T-cell (primary cell): ENCODE measurements at regions not wholly inside any gene's neighbourhood (a gene's known extent, or its start where the extent isn't known, plus 50 kb on each side); places are given as distances from the start of the nearest gene placed in this dataset.

Source experiments
- ATAC-seq, 4 experiments: fragments of 200-7000 bp in 3 of 4; fragments of 150-1000 bp in 1 of 4; cut with Tn5 transposase; replicated peaks in 1 of 4; 1 replicate in 3 of 4; 2 replicates in 1 of 4; pipeline ENCODE4 v1.10.0; 2021; ENCODE audit warnings: moderate library complexity in 3 of 4, mild to moderate bottlenecking in 2 of 4, moderate number of reproducible peaks in 1 of 4
- CTCF ChIA-PET, 2 donors: fragments of 300-600 bp; sonication (Branson Sonifier 250); formaldehyde crosslinking; loops; one replicate each; lab custom pipeline; 2022; ENCODE audit warnings: antibody characterized with exemption in 2 of 2; lab: Charles Lee
- POLR2A ChIA-PET, 2 donors: fragments of 300-600 bp; sonication (Branson Sonifier 250); formaldehyde crosslinking; loops; one replicate each; lab custom pipeline; 2022; ENCODE audit warnings: antibody characterized with exemption in 2 of 2; lab: Charles Lee
- DNase-seq, 35 experiments: peaks; one replicate each; pipeline versions ENCODE4 v3.0.0 to v3.0.0-alpha.2; 2013 to 2023
- H3K27ac ChIP-seq: one replicate; pipeline ENCODE4 v1.5.1; 2013; ENCODE audit warnings: low read length
- H3K27me3 ChIP-seq, 2 experiments: replicated peaks in 1 of 2; 1 replicate in 1 of 2; 2 replicates in 1 of 2; pipeline versions ENCODE4 v1.6.1 to v1.7.0; 2013; ENCODE audit warnings: low read length in 1 of 2, mixed read lengths in 1 of 2; ENCODE audit not compliant: control insufficient read depth in 2 of 2, insufficient read depth in 2 of 2; ENCODE audit errors: extremely low read depth in 1 of 2
- H3K36me3 ChIP-seq, 2 donors: 1 replicate in 1 of 2; 2 replicates in 1 of 2; pipeline versions ENCODE4 v1.6.1 to v1.7.0; 2013; ENCODE audit warnings: low read length in 1 of 2; ENCODE audit not compliant: control insufficient read depth in 2 of 2, insufficient read depth in 1 of 2; ENCODE audit errors: extremely low read depth in 1 of 2
- H3K4me1 ChIP-seq, 2 experiments: 1 replicate in 1 of 2; 2 replicates in 1 of 2; pipeline versions ENCODE4 v1.6.1 to v1.7.0; 2013; ENCODE audit warnings: low read length in 2 of 2, mixed read lengths in 1 of 2; ENCODE audit not compliant: insufficient read depth in 2 of 2, control insufficient read depth in 1 of 2; ENCODE audit errors: extremely low read depth in 1 of 2
- H3K4me3 ChIP-seq, 2 donors: 1 replicate in 1 of 2; 2 replicates in 1 of 2; pipeline versions ENCODE4 v1.5.1 to v1.7.0; 2013; ENCODE audit warnings: mild to moderate bottlenecking in 2 of 2, low read length in 1 of 2, moderate library complexity in 1 of 2; ENCODE audit not compliant: control insufficient read depth in 1 of 2; ENCODE audit errors: extremely low read depth in 1 of 2
- H3K9me3 ChIP-seq: 2 replicates; pipeline ENCODE4 v1.7.0; 2013
- H3K27ac Mint-ChIP-seq, 2 donors: one replicate each; pipeline ENCODE4 v1.8.0; 2020 to 2021; ENCODE audit warnings: mild to moderate bottlenecking in 2 of 2, mixed read lengths in 2 of 2
- H3K27me3 Mint-ChIP-seq, 2 donors: one replicate each; pipeline ENCODE4 v1.8.0; 2021 to 2022; ENCODE audit warnings: mixed read lengths in 2 of 2
- H3K36me3 Mint-ChIP-seq: one replicate; pipeline ENCODE4 v1.8.0; 2021; ENCODE audit warnings: mixed read lengths
- H3K4me1 Mint-ChIP-seq, 3 donors: one replicate each; pipeline ENCODE4 v1.8.0; 2020 to 2022; ENCODE audit warnings: mixed read lengths in 3 of 3, mild to moderate bottlenecking in 1 of 3
- H3K4me3 Mint-ChIP-seq, 3 donors: one replicate each; pipeline ENCODE4 v1.8.0; 2020 to 2022; ENCODE audit warnings: mild to moderate bottlenecking in 3 of 3, mixed read lengths in 3 of 3, moderate library complexity in 3 of 3
- H3K9me3 Mint-ChIP-seq, 3 donors: one replicate each; pipeline ENCODE4 v1.8.0; 2020 to 2022; ENCODE audit warnings: mixed read lengths in 3 of 3
- WGBS: methylation state at CpG from one replicate; pipeline ENCODE4 v1.1.5; 2013; ENCODE audit warnings: missing lambda C conversion rate; ENCODE audit not compliant: insufficient coverage; 5-methylcytosine and 5-hydroxymethylcytosine counted together

- Histone ChIP-seq H3K4me1 (no peaks in the 10 kb centered on the region), H3K9me3 (no peaks in the 10 kb centered on the region), H3K36me3 (no peaks in the 10 kb centered on the region), H3K27me3 (no peaks in the 10 kb centered on the region), H3K4me3 (no peak overlapping the region), H3K27ac (no peak overlapping the region)
- H3K9me3 Mint-ChIP-seq = peaks cover 23 to 29% (median 23%) of the 10 kb centered on the region in 3 donors
- ATAC-seq (no peak), DNase-seq (no peak)
- H3K36me3 Mint-ChIP-seq = no peaks in the 10 kb centered on the region
- ChIA-PET POLR2A (no interaction called here), CTCF (no interaction called here)
- WGBS = no CpG with 5 or more reads among the region's 3 CpGs
- H3K4me3 Mint-ChIP-seq = no peak overlapping the region
- H3K27me3 Mint-ChIP-seq = no peaks in the 10 kb centered on the region
- H3K4me1 Mint-ChIP-seq = no peaks in the 10 kb centered on the region
- H3K27ac Mint-ChIP-seq = no peak overlapping the region
These were observed 590.9 kb upstream of the API5 start for GRCh38 chr11:42720716-42721563.

- H3K27ac ChIP-seq = no peak overlapping the region
- ChIA-PET POLR2A (no interaction called here), CTCF (no interaction called here)
- no peaks in the 10 kb centered on the region for H3K36me3 ChIP-seq
- Mint-ChIP-seq H3K27ac (no peak overlapping the region), H3K36me3 (no peaks in the 10 kb centered on the region), H3K9me3 (peaks cover 1 to 24% (median 14%) of the 10 kb centered on the region in 3 donors), H3K4me3 (no peak overlapping the region), H3K27me3 (no peaks in the 10 kb centered on the region), H3K4me1 (no peaks in the 10 kb centered on the region)
- ATAC-seq (no peak), DNase-seq (no peak)
- H3K4me1 ChIP-seq = no peaks in the 10 kb centered on the region
- no CpG with 5 or more reads among the region's 1 CpG for WGBS
- no peaks in the 10 kb centered on the region for H3K9me3 ChIP-seq
- no peak overlapping the region for H3K4me3 ChIP-seq
- H3K27me3 ChIP-seq = no peaks in the 10 kb centered on the region
These were observed 583.9 kb upstream of the API5 start for GRCh38 chr11:42727879-42728278.

- H3K9me3 Mint-ChIP-seq = peaks cover 10 to 12% (median 12%) of the 10 kb centered on the region in 3 donors
- no peak overlapping the region for H3K4me3 Mint-ChIP-seq
- ATAC-seq = no peak
- Histone ChIP-seq H3K27me3 (no peaks in the 10 kb centered on the region), H3K4me3 (no peak overlapping the region), H3K9me3 (no peaks in the 10 kb centered on the region), H3K4me1 (no peaks in the 10 kb centered on the region), H3K27ac (no peak overlapping the region), H3K36me3 (no peaks in the 10 kb centered on the region)
- DNase-seq = no peak
- H3K27me3 Mint-ChIP-seq = no peaks in the 10 kb centered on the region
- no peaks in the 10 kb centered on the region for H3K4me1 Mint-ChIP-seq
- WGBS = 100% methylated on average over 1 of the region's 1 CpG
- H3K36me3 Mint-ChIP-seq = no peaks in the 10 kb centered on the region
- ChIA-PET POLR2A (no interaction called here), CTCF (no interaction called here)
- H3K27ac Mint-ChIP-seq = no peak overlapping the region
These were observed 549.4 kb upstream of the API5 start for GRCh38 chr11:42762348-42762747.

- Histone ChIP-seq H3K27ac (no peak overlapping the region), H3K9me3 (no peaks in the 10 kb centered on the region), H3K36me3 (no peaks in the 10 kb centered on the region), H3K4me3 (no peak overlapping the region), H3K4me1 (no peaks in the 10 kb centered on the region), H3K27me3 (no peaks in the 10 kb centered on the region)
- H3K27me3 Mint-ChIP-seq = no peaks in the 10 kb centered on the region
- ATAC-seq (no peak), DNase-seq (no peak)
- H3K4me1 Mint-ChIP-seq = no peaks in the 10 kb centered on the region
- WGBS = no CpG with 5 or more reads among the region's 2 CpGs
- H3K27ac Mint-ChIP-seq = no peak overlapping the region
- H3K36me3 Mint-ChIP-seq = no peaks in the 10 kb centered on the region
- H3K4me3 Mint-ChIP-seq = no peak overlapping the region
- peaks cover 9 to 11% (median 10%) of the 10 kb centered on the region in 3 donors for H3K9me3 Mint-ChIP-seq
- ChIA-PET CTCF (no interaction called here), POLR2A (no interaction called here)
These were observed 546.9 kb upstream of the API5 start for GRCh38 chr11:42764936-42765335.

GRCh38 chr11:42768576-42768975 is 543.2 kb upstream of the API5 start:
- no peaks in the 10 kb centered on the region for H3K27me3 ChIP-seq
- H3K27me3 Mint-ChIP-seq = no peaks in the 10 kb centered on the region
- no peaks in the 10 kb centered on the region for H3K4me1 Mint-ChIP-seq
- H3K4me3 Mint-ChIP-seq = no peak overlapping the region
- H3K9me3 Mint-ChIP-seq = peaks cover 6 to 11% (median 8%) of the 10 kb centered on the region in 3 donors
- no peak for ATAC-seq
- no CpG with 5 or more reads among the region's 2 CpGs for WGBS
- no peaks in the 10 kb centered on the region for H3K36me3 Mint-ChIP-seq
- no peaks in the 10 kb centered on the region for H3K36me3 ChIP-seq
- no peaks in the 10 kb centered on the region for H3K4me1 ChIP-seq
- no peak overlapping the region for H3K27ac Mint-ChIP-seq
- no peak overlapping the region for H3K27ac ChIP-seq
- ChIA-PET CTCF (no interaction called here), POLR2A (no interaction called here)
- no peak for DNase-seq
- no peak overlapping the region for H3K4me3 ChIP-seq
- H3K9me3 ChIP-seq = no peaks in the 10 kb centered on the region

- H3K27ac ChIP-seq = no peak overlapping the region
- Mint-ChIP-seq H3K4me1 (no peaks in the 10 kb centered on the region), H3K4me3 (no peak overlapping the region), H3K36me3 (no peaks in the 10 kb centered on the region), H3K27ac (no peak overlapping the region), H3K9me3 (peaks cover 0 to 11% (median 6%) of the 10 kb centered on the region in 3 donors), H3K27me3 (no peaks in the 10 kb centered on the region)
- WGBS = no CpG with 5 or more reads among the region's 1 CpG
- no peaks in the 10 kb centered on the region for H3K27me3 ChIP-seq
- DNase-seq = no peak
- H3K4me1 ChIP-seq = no peaks in the 10 kb centered on the region
- ChIA-PET CTCF (no interaction called here), POLR2A (no interaction called here)
- no peak for ATAC-seq
- H3K36me3 ChIP-seq = no peaks in the 10 kb centered on the region
- no peaks in the 10 kb centered on the region for H3K9me3 ChIP-seq
- no peak overlapping the region for H3K4me3 ChIP-seq
These were observed 541.2 kb upstream of the API5 start for GRCh38 chr11:42770444-42771065.
